ENCODE measurements at regions not wholly inside any gene's neighbourhood (a gene's known extent, or its start where the extent isn't known, plus 50 kb on each side); places are given as distances from the start of the nearest gene placed in this dataset.
"Not testable (repeated sequence)": the region's sequence is repeated elsewhere in the genome, so short reads cannot be mapped to it uniquely, and the experiment has no call there.

GRCh38 chr13:71210861-71211260 is 656.1 kb downstream of the DACH1 start:
- no peak overlapping the region for H2AFZ ChIP-seq (ENCODE audit: control insufficient read depth, low read length)
- no peaks in the 10 kb centered on the region for H3K4me1 ChIP-seq (ENCODE audit: control insufficient read depth, extremely low read depth, insufficient read depth, low read length)
- H3K36me3 ChIP-seq (ENCODE audit: control insufficient read depth in 2 of 2, extremely low read depth in 1 of 2, insufficient read depth in 2 of 2, low read length in 2 of 2), result no peaks in the 10 kb centered on the region
- H3K9me3 ChIP-seq (ENCODE audit: control insufficient read depth, low read depth, low read length), result no peaks in the 10 kb centered on the region
- dilution Hi-C loops (cut with MboI; ENCODE audit: extremely low pct_ligation_motif_present, low sequenced_read_pairs), result no loop called here
- FAIRE-seq, result no peak
- TF ChIP-seq EZH2 (IDR thresholded peaks at IDR 0.05; ENCODE audit: low read length), result no peak
- no peak for TF ChIP-seq CTCF (optimal IDR thresholded peaks at IDR 0.05 in 1 of 3, IDR thresholded peaks at IDR 0.05 in 1 of 3, conservative IDR thresholded peaks at IDR 0.05 in 1 of 3; ENCODE audit: extremely low read depth in 1 of 3, insufficient read depth in 2 of 3, low read length in 3 of 3)
- no peak for DNase-seq (ENCODE audit: low read depth, low spot score)
- H4K20me1 ChIP-seq (ENCODE audit: control insufficient read depth, extremely low read depth, insufficient read depth, low read length), result no peaks in the 10 kb centered on the region
- no peak overlapping the region for H3K4me3 ChIP-seq (ENCODE audit: control insufficient read depth in 2 of 3, extremely low read depth in 1 of 3, insufficient read depth in 2 of 3, low read depth in 1 of 3, low read length in 3 of 3)
- no peaks in the 10 kb centered on the region for H3K79me2 ChIP-seq (ENCODE audit: control insufficient read depth, insufficient read depth, low read length)
- no peaks in the 10 kb centered on the region for H3K9me1 ChIP-seq (ENCODE audit: control insufficient read depth, extremely low read depth, insufficient read depth, low read length)
- H3K4me2 ChIP-seq (ENCODE audit: control insufficient read depth, extremely low read depth, insufficient read depth, low read depth, low read length), result no peak overlapping the region
- no peaks in the 10 kb centered on the region for H3K27me3 ChIP-seq (ENCODE audit: control insufficient read depth, extremely low read depth, insufficient read depth, low read length)
- no peak overlapping the region for H3K27ac ChIP-seq (ENCODE audit: control insufficient read depth, insufficient read depth, low read length)
- H3K9ac ChIP-seq (ENCODE audit: control insufficient read depth, extremely low read depth, insufficient read depth, low read length), result no peak overlapping the region

- dilution Hi-C loops (cut with MboI; ENCODE audit: extremely low pct_ligation_motif_present, low sequenced_read_pairs), result no loop called here
- no peak overlapping the region for H3K9ac ChIP-seq (ENCODE audit: control insufficient read depth, extremely low read depth, insufficient read depth, low read length)
- H3K9me3 ChIP-seq (ENCODE audit: control insufficient read depth, low read depth, low read length), result no peaks in the 10 kb centered on the region
- H3K4me2 ChIP-seq (ENCODE audit: control insufficient read depth, extremely low read depth, insufficient read depth, low read depth, low read length), result no peak overlapping the region
- H2AFZ ChIP-seq (ENCODE audit: control insufficient read depth, low read length), result no peak overlapping the region
- DNase-seq (ENCODE audit: low read depth, low spot score) (no peak), FAIRE-seq (no peak)
- no peak overlapping the region for H3K27ac ChIP-seq (ENCODE audit: control insufficient read depth, insufficient read depth, low read length)
- H3K79me2 ChIP-seq (ENCODE audit: control insufficient read depth, insufficient read depth, low read length), result no peaks in the 10 kb centered on the region
- H3K36me3 ChIP-seq (ENCODE audit: control insufficient read depth in 2 of 2, extremely low read depth in 1 of 2, insufficient read depth in 2 of 2, low read length in 2 of 2), result no peaks in the 10 kb centered on the region
- TF ChIP-seq EZH2 (IDR thresholded peaks at IDR 0.05; ENCODE audit: low read length) (no peak), CTCF (optimal IDR thresholded peaks at IDR 0.05 in 1 of 3, IDR thresholded peaks at IDR 0.05 in 1 of 3, conservative IDR thresholded peaks at IDR 0.05 in 1 of 3; ENCODE audit: extremely low read depth in 1 of 3, insufficient read depth in 2 of 3, low read length in 3 of 3) (no peak)
- H3K9me1 ChIP-seq (ENCODE audit: control insufficient read depth, extremely low read depth, insufficient read depth, low read length), result no peaks in the 10 kb centered on the region
- H3K4me1 ChIP-seq (ENCODE audit: control insufficient read depth, extremely low read depth, insufficient read depth, low read length), result no peaks in the 10 kb centered on the region
- no peaks in the 10 kb centered on the region for H3K27me3 ChIP-seq (ENCODE audit: control insufficient read depth, extremely low read depth, insufficient read depth, low read length)
- H4K20me1 ChIP-seq (ENCODE audit: control insufficient read depth, extremely low read depth, insufficient read depth, low read length), result no peaks in the 10 kb centered on the region
- H3K4me3 ChIP-seq (ENCODE audit: control insufficient read depth in 2 of 3, extremely low read depth in 1 of 3, insufficient read depth in 2 of 3, low read depth in 1 of 3, low read length in 3 of 3), result no peak overlapping the region
Observed at GRCh38 chr13:71209217-71209616, 657.8 kb downstream of the DACH1 start.

- H3K9ac ChIP-seq (ENCODE audit: control insufficient read depth, extremely low read depth, insufficient read depth, low read length); H3K27me3 ChIP-seq (ENCODE audit: control insufficient read depth, extremely low read depth, insufficient read depth, low read length); H3K36me3 ChIP-seq (ENCODE audit: control insufficient read depth in 2 of 2, extremely low read depth in 1 of 2, insufficient read depth in 2 of 2, low read length in 2 of 2); H3K4me3 ChIP-seq (ENCODE audit: control insufficient read depth in 2 of 3, extremely low read depth in 1 of 3, insufficient read depth in 2 of 3, low read depth in 1 of 3, low read length in 3 of 3); H3K9me1 ChIP-seq (ENCODE audit: control insufficient read depth, extremely low read depth, insufficient read depth, low read length); H2AFZ ChIP-seq (ENCODE audit: control insufficient read depth, low read length); H3K4me1 ChIP-seq (ENCODE audit: control insufficient read depth, extremely low read depth, insufficient read depth, low read length); FAIRE-seq; H3K4me2 ChIP-seq (ENCODE audit: control insufficient read depth, extremely low read depth, insufficient read depth, low read depth, low read length); H3K27ac ChIP-seq (ENCODE audit: control insufficient read depth, insufficient read depth, low read length); H3K9me3 ChIP-seq (ENCODE audit: control insufficient read depth, low read depth, low read length); H3K79me2 ChIP-seq (ENCODE audit: control insufficient read depth, insufficient read depth, low read length); H4K20me1 ChIP-seq (ENCODE audit: control insufficient read depth, extremely low read depth, insufficient read depth, low read length); dilution Hi-C loops (cut with MboI; ENCODE audit: extremely low pct_ligation_motif_present, low sequenced_read_pairs); DNase-seq (ENCODE audit: low read depth, low spot score): not testable (repeated sequence)
Observed at GRCh38 chr13:71184583-71184982, 682.4 kb downstream of the DACH1 start.

GRCh38 chr13:71183352-71183751 is 683.7 kb downstream of the DACH1 start:
- H3K4me2 ChIP-seq (ENCODE audit: control insufficient read depth, extremely low read depth, insufficient read depth, low read depth, low read length); H2AFZ ChIP-seq (ENCODE audit: control insufficient read depth, low read length); H3K36me3 ChIP-seq (ENCODE audit: control insufficient read depth in 2 of 2, extremely low read depth in 1 of 2, insufficient read depth in 2 of 2, low read length in 2 of 2); FAIRE-seq; dilution Hi-C loops (cut with MboI; ENCODE audit: extremely low pct_ligation_motif_present, low sequenced_read_pairs); H3K79me2 ChIP-seq (ENCODE audit: control insufficient read depth, insufficient read depth, low read length); H3K27me3 ChIP-seq (ENCODE audit: control insufficient read depth, extremely low read depth, insufficient read depth, low read length); H4K20me1 ChIP-seq (ENCODE audit: control insufficient read depth, extremely low read depth, insufficient read depth, low read length); H3K4me1 ChIP-seq (ENCODE audit: control insufficient read depth, extremely low read depth, insufficient read depth, low read length); H3K27ac ChIP-seq (ENCODE audit: control insufficient read depth, insufficient read depth, low read length); H3K4me3 ChIP-seq (ENCODE audit: control insufficient read depth in 2 of 3, extremely low read depth in 1 of 3, insufficient read depth in 2 of 3, low read depth in 1 of 3, low read length in 3 of 3); H3K9me1 ChIP-seq (ENCODE audit: control insufficient read depth, extremely low read depth, insufficient read depth, low read length); H3K9ac ChIP-seq (ENCODE audit: control insufficient read depth, extremely low read depth, insufficient read depth, low read length); H3K9me3 ChIP-seq (ENCODE audit: control insufficient read depth, low read depth, low read length); DNase-seq (ENCODE audit: low read depth, low spot score): not testable (repeated sequence)
